ENCODE measurements at regions not wholly inside any gene's neighbourhood (a gene's known extent, or its start where the extent isn't known, plus 50 kb on each side); places are given as distances from the start of the nearest gene placed in this dataset.

- H3K4me1 Mint-ChIP-seq (ENCODE audit: low read depth, unreplicated experiment) = no peaks in the 10 kb centered on the region
- H3K36me3 ChIP-seq (ENCODE audit: control insufficient read depth, insufficient read depth, low read length) = no peaks in the 10 kb centered on the region
- no peaks in the 10 kb centered on the region for H3K4me1 ChIP-seq
- H3K27me3 Mint-ChIP-seq (ENCODE audit: insufficient read depth, unreplicated experiment) = no peaks in the 10 kb centered on the region
- no peak for DNase-seq
- no peaks in the 10 kb centered on the region for H3K27me3 ChIP-seq (replicated peaks; ENCODE audit: control insufficient read depth, insufficient read depth, low read length)
- no peak overlapping the region for H3K4me3 Mint-ChIP-seq (ENCODE audit: unreplicated experiment)
- no peaks in the 10 kb centered on the region for H3K9me3 ChIP-seq
- ChIA-PET POLR2A (no interaction called here), CTCF (no interaction called here)
- no TSS peak for BruUV-seq (replicated peaks)
- TF ChIP-seq CTCF (IDR thresholded peaks at IDR 0.05; ENCODE audit: insufficient read depth in 1 of 2, low read depth in 1 of 2, low read length in 1 of 2, severe bottlenecking in 1 of 2, unreplicated experiment in 1 of 2) = no peak
- intact Hi-C loops (cut with micrococcal nuclease; ENCODE audit: unreplicated experiment) = no loop called here
- H3K9me3 Mint-ChIP-seq (ENCODE audit: unreplicated experiment) = peaks cover 2% of the 10 kb centered on the region
- no peak overlapping the region for H3K27ac Mint-ChIP-seq (ENCODE audit: unreplicated experiment)
- no peak overlapping the region for H3K4me3 ChIP-seq (ENCODE audit: low read depth, low read length)
- H3K36me3 Mint-ChIP-seq (ENCODE audit: insufficient read depth, unreplicated experiment) = no peaks in the 10 kb centered on the region
Observed at GRCh38 chr10:106320876-106321275, 843.6 kb downstream of the SORCS1 start.

- BruUV-seq (replicated peaks) = no TSS peak
- no peak overlapping the region for H3K4me3 ChIP-seq (ENCODE audit: low read depth, low read length)
- Mint-ChIP-seq H3K27ac (ENCODE audit: unreplicated experiment) (no peak overlapping the region), H3K27me3 (ENCODE audit: insufficient read depth, unreplicated experiment) (no peaks in the 10 kb centered on the region), H3K36me3 (ENCODE audit: insufficient read depth, unreplicated experiment) (no peaks in the 10 kb centered on the region), H3K4me1 (ENCODE audit: low read depth, unreplicated experiment) (no peaks in the 10 kb centered on the region), H3K9me3 (ENCODE audit: unreplicated experiment) (no peaks in the 10 kb centered on the region), H3K4me3 (ENCODE audit: unreplicated experiment) (no peak overlapping the region)
- POLR2A ChIA-PET = no interaction called here
- DNase-seq = no peak
- H3K9me3 ChIP-seq = no peaks in the 10 kb centered on the region
- intact Hi-C loops (cut with micrococcal nuclease; ENCODE audit: unreplicated experiment) = no loop called here
- no peaks in the 10 kb centered on the region for H3K4me1 ChIP-seq
- H3K27me3 ChIP-seq (replicated peaks; ENCODE audit: control insufficient read depth, insufficient read depth, low read length) = no peaks in the 10 kb centered on the region
- CTCF ChIA-PET = no interaction called here
- no peaks in the 10 kb centered on the region for H3K36me3 ChIP-seq (ENCODE audit: control insufficient read depth, insufficient read depth, low read length)
- TF ChIP-seq CTCF (IDR thresholded peaks at IDR 0.05; ENCODE audit: insufficient read depth in 1 of 2, low read depth in 1 of 2, low read length in 1 of 2, severe bottlenecking in 1 of 2, unreplicated experiment in 1 of 2) = no peak
Observed at GRCh38 chr10:106320078-106320477, 844.4 kb downstream of the SORCS1 start.

- Mint-ChIP-seq H3K4me1 (ENCODE audit: low read depth, unreplicated experiment) (no peaks in the 10 kb centered on the region), H3K36me3 (ENCODE audit: insufficient read depth, unreplicated experiment) (no peaks in the 10 kb centered on the region), H3K27me3 (ENCODE audit: insufficient read depth, unreplicated experiment) (no peaks in the 10 kb centered on the region), H3K4me3 (ENCODE audit: unreplicated experiment) (no peak overlapping the region), H3K27ac (ENCODE audit: unreplicated experiment) (no peak overlapping the region), H3K9me3 (ENCODE audit: unreplicated experiment) (no peaks in the 10 kb centered on the region)
- H3K27me3 ChIP-seq (replicated peaks; ENCODE audit: control insufficient read depth, insufficient read depth, low read length) = no peaks in the 10 kb centered on the region
- intact Hi-C loops (cut with micrococcal nuclease; ENCODE audit: unreplicated experiment) = no loop called here
- POLR2A ChIA-PET = no interaction called here
- CTCF ChIA-PET = no interaction called here
- no peaks in the 10 kb centered on the region for H3K4me1 ChIP-seq
- TF ChIP-seq CTCF (IDR thresholded peaks at IDR 0.05; ENCODE audit: insufficient read depth in 1 of 2, low read depth in 1 of 2, low read length in 1 of 2, severe bottlenecking in 1 of 2, unreplicated experiment in 1 of 2) = no peak
- no peaks in the 10 kb centered on the region for H3K9me3 ChIP-seq
- no peaks in the 10 kb centered on the region for H3K36me3 ChIP-seq (ENCODE audit: control insufficient read depth, insufficient read depth, low read length)
- no peak overlapping the region for H3K4me3 ChIP-seq (ENCODE audit: low read depth, low read length)
- no peak for DNase-seq
- no TSS peak for BruUV-seq (replicated peaks)
Observed at GRCh38 chr10:106317554-106317953, 847.0 kb downstream of the SORCS1 start.

All from Caco-2 (cell line).